Kidney capillary endothelial cell (primary cell): ENCODE measurements at regions not wholly inside any gene's neighbourhood (a gene's known extent, or its start where the extent isn't known, plus 50 kb on each side); places are given as distances from the start of the nearest gene placed in this dataset.
"Not testable (repeated sequence)": the region's sequence is repeated elsewhere in the genome, so short reads cannot be mapped to it uniquely, and the experiment has no call there.

Experiments
- DNase-seq: peaks from one replicate; pipeline ENCODE4 v3.0.0-alpha.2; 2018; ENCODE audit warnings: low spot score

- no peak for DNase-seq
Observed at GRCh38 chr5:83001796-83002381, 75.3 kb downstream of the TMEM167A start.

- DNase-seq, result no peak
Observed at GRCh38 chr5:83000922-83001321, 76.3 kb downstream of the TMEM167A start.

GRCh38 chr5:83000428-83000827, 76.8 kb downstream of the TMEM167A start:
- DNase-seq, result peak; percentile 4

GRCh38 chr5:82993416-82993815, 83.8 kb downstream of the TMEM167A start:
- DNase-seq, result no peak

- no peak for DNase-seq
Observed at GRCh38 chr5:82992646-82993045, 84.5 kb downstream of the TMEM167A start.

GRCh38 chr5:82991678-82992323, 85.4 kb downstream of the TMEM167A start:
- peak; percentile 95 for DNase-seq

- no peak for DNase-seq
Observed at GRCh38 chr5:82991059-82991458, 86.1 kb downstream of the TMEM167A start.

- no peak for DNase-seq
Observed at GRCh38 chr5:82987188-82987587, 90.0 kb downstream of the TMEM167A start.

- no peak for DNase-seq
Observed at GRCh38 chr5:82986404-82986803, 90.8 kb downstream of the TMEM167A start.

GRCh38 chr5:82985763-82986162, 91.4 kb downstream of the TMEM167A start:
- DNase-seq, result no peak

- DNase-seq, result no peak
Observed at GRCh38 chr5:82984786-82985735, 92.1 kb downstream of the TMEM167A start.

GRCh38 chr5:82982846-82983245, 94.3 kb downstream of the TMEM167A start:
- DNase-seq, result no peak

- not testable (repeated sequence) for DNase-seq
Observed at GRCh38 chr5:82976887-82977286, 100.3 kb downstream of the TMEM167A start.

- DNase-seq, result no peak
Observed at GRCh38 chr5:82975812-82976211, 101.4 kb downstream of the TMEM167A start.

- DNase-seq, result no peak
Observed at GRCh38 chr5:82975396-82975795, 101.8 kb downstream of the TMEM167A start.

- not testable (repeated sequence) for DNase-seq
Observed at GRCh38 chr5:82974346-82974745, 102.8 kb downstream of the TMEM167A start.

- no peak for DNase-seq
Observed at GRCh38 chr5:82971901-82972300, 105.3 kb downstream of the TMEM167A start.

- DNase-seq, result not testable (repeated sequence)
Observed at GRCh38 chr5:82971034-82971806, 106.0 kb downstream of the TMEM167A start.

GRCh38 chr5:82969221-82969976, 107.8 kb downstream of the TMEM167A start:
- DNase-seq, result not testable (repeated sequence)

GRCh38 chr5:82967072-82967471, 110.1 kb downstream of the TMEM167A start:
- DNase-seq, result no peak

- no peak for DNase-seq
Observed at GRCh38 chr5:82959466-82959865, 117.7 kb downstream of the TMEM167A start.
